GM04503 (cell line): ENCODE measurements at regions not wholly inside any gene's neighbourhood (a gene's known extent, or its start where the extent isn't known, plus 50 kb on each side); places are given as distances from the start of the nearest gene placed in this dataset.
"Not testable (repeated sequence)": the region's sequence is repeated elsewhere in the genome, so short reads cannot be mapped to it uniquely, and the experiment has no call there.

Experiments used
- DNase-seq: peaks from one replicate; pipeline ENCODE4 v3.0.0-alpha.2; 2012; ENCODE audit warnings: low read depth

GRCh38 chr14:45976001-45976400 lies 675.6 kb downstream of the RPL10L start:
- DNase-seq: no peak

- no peak for DNase-seq
These were observed 679.2 kb downstream of the RPL10L start for GRCh38 chr14:45972416-45972815.

GRCh38 chr14:45970621-45971020 lies 681.0 kb downstream of the RPL10L start:
- DNase-seq: no peak

- no peak for DNase-seq
These were observed 683.5 kb downstream of the RPL10L start for GRCh38 chr14:45968037-45968436.

GRCh38 chr14:45949479-45949878 lies 696.5 kb upstream of the MIS18BP1 start:
- DNase-seq: no peak

GRCh38 chr14:45947830-45948229 lies 694.8 kb upstream of the MIS18BP1 start:
- no peak for DNase-seq

- no peak for DNase-seq
These were observed 693.2 kb upstream of the MIS18BP1 start for GRCh38 chr14:45946251-45946650.

GRCh38 chr14:45940318-45940717 lies 687.3 kb upstream of the MIS18BP1 start:
- DNase-seq: no peak

- no peak for DNase-seq
These were observed 686.6 kb upstream of the MIS18BP1 start for GRCh38 chr14:45939572-45939971.

- DNase-seq: not testable (repeated sequence)
These were observed 667.0 kb upstream of the MIS18BP1 start for GRCh38 chr14:45919995-45920394.

- no peak for DNase-seq
These were observed 663.4 kb upstream of the MIS18BP1 start for GRCh38 chr14:45916340-45916953.

GRCh38 chr14:45907782-45908181 lies 654.8 kb upstream of the MIS18BP1 start:
- DNase-seq: no peak

- DNase-seq: no peak
These were observed 653.3 kb upstream of the MIS18BP1 start for GRCh38 chr14:45906257-45906656.

GRCh38 chr14:45905672-45906071 lies 652.7 kb upstream of the MIS18BP1 start:
- DNase-seq: no peak

- DNase-seq: no peak
These were observed 651.3 kb upstream of the MIS18BP1 start for GRCh38 chr14:45904314-45904713.

- DNase-seq: no peak
These were observed 649.2 kb upstream of the MIS18BP1 start for GRCh38 chr14:45902241-45902640.

- no peak for DNase-seq
These were observed 644.4 kb upstream of the MIS18BP1 start for GRCh38 chr14:45897439-45897838.

GRCh38 chr14:45893127-45893526 lies 640.1 kb upstream of the MIS18BP1 start:
- DNase-seq: no peak

- DNase-seq: no peak
These were observed 638.5 kb upstream of the MIS18BP1 start for GRCh38 chr14:45891417-45892080.

GRCh38 chr14:45888766-45889285 lies 635.8 kb upstream of the MIS18BP1 start:
- not testable (repeated sequence) for DNase-seq

- no peak for DNase-seq
These were observed 625.0 kb upstream of the MIS18BP1 start for GRCh38 chr14:45877981-45878380.

GRCh38 chr14:45868863-45869262 lies 615.9 kb upstream of the MIS18BP1 start:
- DNase-seq: no peak

- DNase-seq: no peak
These were observed 615.4 kb upstream of the MIS18BP1 start for GRCh38 chr14:45868377-45868776.
